D721Med (cell line): ENCODE measurements at regions not wholly inside any gene's neighbourhood (a gene's known extent, or its start where the extent isn't known, plus 50 kb on each side); places are given as distances from the start of the nearest gene placed in this dataset.
A peak's percentile ranks its signal among the peaks of the same experiment; 100 is the strongest.

ENCODE experiments used
- DNase-seq: peaks from one replicate; pipeline ENCODE4 v3.0.0; 2011; ENCODE audit warnings: low spot score; ENCODE audit not compliant: insufficient read length
- FAIRE-seq: peaks from 2 replicates; lab custom pipeline; 2011; peaks lifted over from hg19 to GRCh38; lab: Jason Lieb, UNC
- TF ChIP-seq, protein P1 (sequence below): IDR thresholded peaks from 2 replicates; pipeline ENCODE4 v1.5.1; 2012; ENCODE audit warnings: mild to moderate bottlenecking, control low read depth; ENCODE audit not compliant: insufficient read depth; ENCODE audit errors: missing control alignments

DNA sequence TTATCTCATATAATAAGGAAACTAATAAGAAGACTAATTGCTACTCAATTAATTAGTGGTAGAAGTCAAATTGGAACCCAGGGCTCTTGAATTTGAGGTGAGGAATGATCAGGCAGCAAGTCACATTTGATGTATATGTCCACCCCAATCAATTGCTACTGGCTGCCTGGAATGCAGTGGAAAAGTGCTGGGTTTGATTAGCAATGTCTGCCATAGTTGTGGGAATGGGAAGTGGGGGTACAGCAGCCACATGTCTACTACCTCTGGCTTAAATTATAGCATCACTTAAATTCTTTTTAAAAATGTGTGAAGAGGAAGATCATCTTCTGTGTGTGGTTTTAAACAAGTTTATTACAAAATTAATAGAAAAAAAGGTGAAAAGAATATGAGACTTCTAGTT, 50.8 kb upstream of the NAV2 start:
- TF ChIP-seq, protein P1, sequence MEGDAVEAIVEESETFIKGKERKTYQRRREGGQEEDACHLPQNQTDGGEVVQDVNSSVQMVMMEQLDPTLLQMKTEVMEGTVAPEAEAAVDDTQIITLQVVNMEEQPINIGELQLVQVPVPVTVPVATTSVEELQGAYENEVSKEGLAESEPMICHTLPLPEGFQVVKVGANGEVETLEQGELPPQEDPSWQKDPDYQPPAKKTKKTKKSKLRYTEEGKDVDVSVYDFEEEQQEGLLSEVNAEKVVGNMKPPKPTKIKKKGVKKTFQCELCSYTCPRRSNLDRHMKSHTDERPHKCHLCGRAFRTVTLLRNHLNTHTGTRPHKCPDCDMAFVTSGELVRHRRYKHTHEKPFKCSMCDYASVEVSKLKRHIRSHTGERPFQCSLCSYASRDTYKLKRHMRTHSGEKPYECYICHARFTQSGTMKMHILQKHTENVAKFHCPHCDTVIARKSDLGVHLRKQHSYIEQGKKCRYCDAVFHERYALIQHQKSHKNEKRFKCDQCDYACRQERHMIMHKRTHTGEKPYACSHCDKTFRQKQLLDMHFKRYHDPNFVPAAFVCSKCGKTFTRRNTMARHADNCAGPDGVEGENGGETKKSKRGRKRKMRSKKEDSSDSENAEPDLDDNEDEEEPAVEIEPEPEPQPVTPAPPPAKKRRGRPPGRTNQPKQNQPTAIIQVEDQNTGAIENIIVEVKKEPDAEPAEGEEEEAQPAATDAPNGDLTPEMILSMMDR = no peak
- DNase-seq (no peak), FAIRE-seq (no peak)

DNA sequence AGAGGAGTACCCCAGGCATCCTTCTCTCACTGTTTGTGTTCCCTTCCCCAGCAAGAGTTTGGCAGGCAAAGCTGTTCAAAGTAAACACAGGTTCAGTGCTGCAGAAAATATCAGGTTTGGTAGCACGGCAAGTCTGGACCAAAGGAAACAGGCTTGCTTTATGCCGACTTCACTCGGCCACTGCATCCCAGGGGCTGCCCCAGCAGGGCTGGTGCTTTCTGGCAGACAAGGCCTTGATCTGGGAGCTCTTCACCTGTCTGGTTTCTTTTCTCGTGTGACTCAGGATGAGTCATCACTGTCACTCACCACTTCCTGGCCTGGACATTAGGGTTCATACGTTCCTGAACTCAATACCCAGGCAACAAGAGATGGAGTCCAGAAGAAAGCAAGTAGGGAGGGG, 52.6 kb upstream of the NAV2 start:
- FAIRE-seq = no peak
- no peak for DNase-seq
- TF ChIP-seq, protein P1 = no peak

DNA sequence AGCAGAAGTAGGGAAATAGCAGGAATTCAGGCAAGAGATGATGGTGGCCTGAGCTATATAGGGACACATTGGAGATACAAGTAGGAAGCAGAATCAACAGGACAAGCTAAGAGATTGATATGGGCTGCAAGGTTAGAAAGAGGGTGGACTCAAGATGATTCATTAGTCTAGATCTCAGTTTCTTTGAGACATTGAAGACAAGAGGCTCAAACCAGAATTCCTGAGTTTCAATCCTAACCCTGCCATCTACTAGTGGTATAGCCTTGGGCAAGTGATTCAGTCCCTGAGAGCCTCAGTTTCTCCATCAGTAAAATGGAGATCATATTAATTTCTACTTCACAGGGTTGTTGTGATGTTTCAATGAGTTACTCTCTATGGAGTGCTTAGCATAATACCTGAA, 53.1 kb upstream of the NAV2 start:
- TF ChIP-seq, protein P1 = no peak

DNA sequence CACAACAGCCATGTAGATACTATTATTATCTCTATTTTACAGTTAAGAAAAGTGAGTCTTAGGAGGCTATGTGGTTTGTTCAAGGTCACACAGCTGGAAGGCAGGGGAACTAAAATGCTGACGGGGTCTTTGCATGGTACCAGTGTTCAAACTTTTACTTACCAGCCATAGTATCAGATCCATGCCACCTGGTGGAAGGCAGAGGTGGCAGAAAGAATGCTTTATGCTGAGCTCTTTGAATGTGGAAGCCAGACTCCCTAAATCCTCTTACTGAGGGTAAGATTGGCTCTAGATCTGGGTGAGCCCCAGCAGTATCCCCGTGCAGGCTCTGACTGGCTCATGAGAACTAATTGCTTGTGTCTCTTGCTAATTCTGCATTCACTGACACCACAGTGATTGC, 54.3 kb upstream of the NAV2 start:
- peak; percentile 71 for FAIRE-seq
- no peak for DNase-seq
- TF ChIP-seq, protein P1 = peak; percentile 37

More for the DNA sequence above, 53.1 kb upstream of the NAV2 start:
- FAIRE-seq = no peak
- no peak for DNase-seq

DNA sequence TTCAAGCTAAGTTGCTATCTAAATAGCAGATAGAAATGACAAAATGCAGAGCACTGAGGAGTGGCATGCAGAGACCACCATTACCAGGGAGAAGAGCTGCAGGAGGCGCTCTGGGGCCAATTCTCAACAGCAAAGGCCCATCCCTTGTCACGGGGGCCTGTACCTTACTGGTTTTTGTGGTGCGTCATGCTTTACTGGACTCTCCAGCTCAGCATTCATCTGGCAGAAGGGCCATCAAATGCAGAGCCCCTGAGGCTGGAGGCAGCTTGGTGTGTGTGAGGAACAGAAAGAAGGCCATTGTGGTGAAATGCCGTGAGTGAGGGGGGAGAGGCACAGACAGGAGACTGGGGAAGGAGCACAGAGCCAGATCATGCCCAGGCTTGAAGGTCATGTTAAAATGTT, 56.5 kb upstream of the NAV2 start:
- no peak for DNase-seq
- TF ChIP-seq, protein P1 = no peak
- no peak for FAIRE-seq

DNA sequence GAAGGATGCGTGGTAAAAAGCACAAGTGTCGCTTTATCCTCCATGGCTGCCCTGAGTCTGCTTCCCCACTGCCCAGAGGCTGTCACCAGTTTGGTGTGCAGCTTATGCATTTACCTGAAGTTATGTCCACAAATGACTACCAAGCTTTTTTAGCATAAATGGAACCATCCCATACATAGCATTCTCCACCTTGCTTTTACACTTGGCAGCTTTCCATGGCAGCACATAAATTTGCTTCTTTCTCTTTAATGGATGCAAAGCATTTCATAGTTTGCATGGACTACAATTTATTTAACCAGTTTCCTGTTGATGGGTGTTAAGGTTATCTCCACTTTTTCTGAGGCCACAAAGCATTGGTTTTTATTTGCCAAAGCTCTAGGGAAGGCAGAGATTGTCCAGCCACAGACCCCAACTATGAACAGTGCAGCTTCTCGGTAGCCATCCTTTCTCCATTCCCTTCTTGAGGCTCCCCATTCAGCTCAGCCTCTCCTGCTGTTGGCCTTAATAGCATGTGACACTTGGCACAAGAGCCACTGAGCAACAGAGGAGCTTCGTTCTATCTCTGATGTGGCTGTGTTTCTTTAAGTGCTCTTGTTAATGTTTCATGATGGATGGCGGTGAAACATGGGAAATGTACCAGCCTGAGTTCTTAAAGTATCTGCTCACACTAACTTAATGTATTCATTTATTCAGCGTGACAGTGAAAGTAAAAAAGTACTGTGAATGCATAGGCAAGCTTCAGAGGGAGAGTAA, 59.8 kb upstream of the NAV2 start:
- FAIRE-seq (no peak), DNase-seq (no peak)
- TF ChIP-seq, protein P1 = no peak

DNA sequence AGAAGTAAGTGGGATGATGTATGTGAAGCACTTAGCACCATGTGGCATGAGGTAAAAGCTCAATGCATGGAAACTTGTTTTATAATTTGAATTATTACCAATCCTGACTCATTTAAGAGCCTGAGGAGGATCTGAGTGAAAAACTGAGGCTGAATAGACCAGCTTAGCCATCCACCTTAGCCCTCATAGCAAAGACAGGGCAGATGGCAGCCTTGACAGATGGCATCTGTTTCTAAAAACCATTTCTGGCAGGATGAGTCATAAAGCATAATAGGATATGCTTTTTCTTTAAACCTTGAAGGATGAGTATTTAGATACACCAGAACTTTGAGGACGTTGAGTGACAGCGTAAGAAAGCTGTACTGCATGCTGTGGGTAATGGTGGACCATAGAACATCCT, 61.0 kb upstream of the NAV2 start:
- DNase-seq = no peak
- FAIRE-seq = no peak
- TF ChIP-seq, protein P1 = no peak
